ENCODE measurements at regions not wholly inside any gene's neighbourhood (a gene's known extent, or its start where the extent isn't known, plus 50 kb on each side); places are given as distances from the start of the nearest gene placed in this dataset.

DNA sequence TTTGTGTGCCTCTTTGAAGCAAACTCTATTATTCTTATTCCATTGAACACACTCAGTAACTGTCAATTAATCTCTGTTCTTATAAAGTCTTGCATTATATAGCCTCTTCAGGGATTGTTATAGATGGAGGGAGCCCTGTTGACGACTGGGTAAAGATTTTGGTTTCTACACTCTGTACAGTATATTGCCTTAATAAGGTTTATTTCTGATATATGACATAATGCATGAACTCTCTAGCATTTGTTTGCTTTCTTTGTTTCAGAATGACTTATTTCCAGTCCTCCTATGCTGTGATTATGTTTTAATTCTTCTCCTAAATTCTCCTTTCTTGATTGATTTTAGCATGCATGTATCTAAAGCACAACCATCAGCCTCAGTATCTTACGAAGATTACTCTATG is 494.9 kb downstream of the DIPK2A start:
- TF ChIP-seq, protein P1, sequence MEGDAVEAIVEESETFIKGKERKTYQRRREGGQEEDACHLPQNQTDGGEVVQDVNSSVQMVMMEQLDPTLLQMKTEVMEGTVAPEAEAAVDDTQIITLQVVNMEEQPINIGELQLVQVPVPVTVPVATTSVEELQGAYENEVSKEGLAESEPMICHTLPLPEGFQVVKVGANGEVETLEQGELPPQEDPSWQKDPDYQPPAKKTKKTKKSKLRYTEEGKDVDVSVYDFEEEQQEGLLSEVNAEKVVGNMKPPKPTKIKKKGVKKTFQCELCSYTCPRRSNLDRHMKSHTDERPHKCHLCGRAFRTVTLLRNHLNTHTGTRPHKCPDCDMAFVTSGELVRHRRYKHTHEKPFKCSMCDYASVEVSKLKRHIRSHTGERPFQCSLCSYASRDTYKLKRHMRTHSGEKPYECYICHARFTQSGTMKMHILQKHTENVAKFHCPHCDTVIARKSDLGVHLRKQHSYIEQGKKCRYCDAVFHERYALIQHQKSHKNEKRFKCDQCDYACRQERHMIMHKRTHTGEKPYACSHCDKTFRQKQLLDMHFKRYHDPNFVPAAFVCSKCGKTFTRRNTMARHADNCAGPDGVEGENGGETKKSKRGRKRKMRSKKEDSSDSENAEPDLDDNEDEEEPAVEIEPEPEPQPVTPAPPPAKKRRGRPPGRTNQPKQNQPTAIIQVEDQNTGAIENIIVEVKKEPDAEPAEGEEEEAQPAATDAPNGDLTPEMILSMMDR (IDR thresholded peaks at IDR 0.05; ENCODE audit: low read depth, low read length, poor library complexity, severe bottlenecking): no peak
- TF ChIP-seq EZH2phosphoT487 (IDR thresholded peaks at IDR 0.05; ENCODE audit: borderline replicate concordance, low read length): no peak

All from DOHH2 (cell line).